HL-60 (cell line): ENCODE measurements at regions not wholly inside any gene's neighbourhood (a gene's known extent, or its start where the extent isn't known, plus 50 kb on each side); places are given as distances from the start of the nearest gene placed in this dataset.

Source experiments
- DNase-seq, 2 experiments: peaks; one replicate each; pipeline ENCODE4 v3.0.0-alpha.2; 2010 to 2020; ENCODE audit warnings: low read depth in 1 of 2, low spot score in 1 of 2
- H3K27ac ChIP-seq: fragments of 250-450 bp; sonication (Bioruptor Pico); replicated peaks from 2 replicates; pipeline ENCODE4 v1.5.1; 2020; ENCODE audit warnings: mild to moderate bottlenecking, moderate library complexity
- H3K27me3 ChIP-seq: fragments of 250-450 bp; sonication (Bioruptor Pico); 2 replicates; pipeline ENCODE4 v1.5.1; 2021; ENCODE audit warnings: mild to moderate bottlenecking, moderate library complexity; ENCODE audit not compliant: insufficient read depth, poor library complexity, severe bottlenecking
- H3K4me3 ChIP-seq: replicated peaks from 2 replicates; pipeline ENCODE4 v1.5.1; 2011; ENCODE audit warnings: mild to moderate bottlenecking, control low read depth, low read length; ENCODE audit not compliant: insufficient read depth
- CTCF ChIP-seq: IDR thresholded peaks from one replicate; pipeline ENCODE4 v1.5.1; 2011; ENCODE audit warnings: low read length, control low read depth, inconsistent platforms; ENCODE audit not compliant: insufficient read depth
- GABPA ChIP-seq: IDR thresholded peaks from 2 replicates; pipeline ENCODE4 v1.6.1; 2012; ENCODE audit warnings: low read depth
- POLR2AphosphoS5 ChIP-seq: IDR thresholded peaks from 2 replicates; pipeline ENCODE4 v1.6.1; 2012; ENCODE audit warnings: low read depth
- REST ChIP-seq: IDR thresholded peaks from 2 replicates; pipeline ENCODE4 v1.6.1; 2012; ENCODE audit warnings: low read depth; ENCODE audit not compliant: insufficient replicate concordance
- SPI1 ChIP-seq: IDR thresholded peaks from 2 replicates; pipeline ENCODE4 v1.6.1; 2012; ENCODE audit warnings: low read depth, mild to moderate bottlenecking, borderline replicate concordance

- no peak overlapping the region for H3K4me3 ChIP-seq
- no peak overlapping the region for H3K27ac ChIP-seq
- no peak for TF ChIP-seq CTCF
- TF ChIP-seq SPI1 = no peak
- no peak for TF ChIP-seq GABPA
- TF ChIP-seq REST = no peak
- TF ChIP-seq POLR2AphosphoS5 = no peak
- DNase-seq = no peak
- no peaks in the 10 kb centered on the region for H3K27me3 ChIP-seq
Measured at GRCh38 chr3:194944526-194944925, 258.8 kb downstream of the FAM43A start.

- no peak for DNase-seq
- TF ChIP-seq REST (no peak), CTCF (no peak), GABPA (no peak), SPI1 (no peak), POLR2AphosphoS5 (no peak)
- H3K27me3 ChIP-seq = no peaks in the 10 kb centered on the region
- peak overlapping the region; percentile 24; the same call in 1 of the 2 replicates for H3K27ac ChIP-seq
- no peak overlapping the region for H3K4me3 ChIP-seq
Measured at GRCh38 chr3:194945508-194945907, 259.8 kb downstream of the FAM43A start.

- no peak for TF ChIP-seq REST
- no peak for TF ChIP-seq SPI1
- no peak for TF ChIP-seq CTCF
- no peak for TF ChIP-seq POLR2AphosphoS5
- TF ChIP-seq GABPA = no peak
- Histone ChIP-seq H3K27ac (no peak overlapping the region), H3K4me3 (no peak overlapping the region), H3K27me3 (no peaks in the 10 kb centered on the region)
- no peak for DNase-seq
Measured at GRCh38 chr3:194946091-194946490, 260.4 kb downstream of the FAM43A start.
